Fibroblast of villous mesenchyme (primary cell): ENCODE measurements at regions not wholly inside any gene's neighbourhood (a gene's known extent, or its start where the extent isn't known, plus 50 kb on each side); places are given as distances from the start of the nearest gene placed in this dataset. TPM values are rescaled to one million over a fixed set of nuclear protein-coding genes. Genes with fewer than 3 reads are reported as not detected.
"Not testable (repeated sequence)": the region's sequence is repeated elsewhere in the genome, so short reads cannot be mapped to it uniquely, and the experiment has no call there.

Experiments used
- DNase-seq: peaks from one replicate; pipeline ENCODE4 v3.0.0-alpha.2; 2010; ENCODE audit warnings: low read depth
- H3K4me3 ChIP-seq: 2 replicates; pipeline ENCODE4 v1.5.1; 2011; ENCODE audit warnings: low read depth, mild to moderate bottlenecking, low read length
- small RNA-seq: library from RNA; depleted of rRNA; stranded (forward); fragments of <200 nt; gene quantifications from one replicate; pipeline ENCODE3, GENCODE V24; 2012
- TF ChIP-seq, protein P1 (sequence below): IDR thresholded peaks from 2 replicates; pipeline ENCODE4 v1.5.1; 2012; ENCODE audit warnings: low read depth, mild to moderate bottlenecking, low read length; ENCODE audit not compliant: insufficient read depth

DNA sequence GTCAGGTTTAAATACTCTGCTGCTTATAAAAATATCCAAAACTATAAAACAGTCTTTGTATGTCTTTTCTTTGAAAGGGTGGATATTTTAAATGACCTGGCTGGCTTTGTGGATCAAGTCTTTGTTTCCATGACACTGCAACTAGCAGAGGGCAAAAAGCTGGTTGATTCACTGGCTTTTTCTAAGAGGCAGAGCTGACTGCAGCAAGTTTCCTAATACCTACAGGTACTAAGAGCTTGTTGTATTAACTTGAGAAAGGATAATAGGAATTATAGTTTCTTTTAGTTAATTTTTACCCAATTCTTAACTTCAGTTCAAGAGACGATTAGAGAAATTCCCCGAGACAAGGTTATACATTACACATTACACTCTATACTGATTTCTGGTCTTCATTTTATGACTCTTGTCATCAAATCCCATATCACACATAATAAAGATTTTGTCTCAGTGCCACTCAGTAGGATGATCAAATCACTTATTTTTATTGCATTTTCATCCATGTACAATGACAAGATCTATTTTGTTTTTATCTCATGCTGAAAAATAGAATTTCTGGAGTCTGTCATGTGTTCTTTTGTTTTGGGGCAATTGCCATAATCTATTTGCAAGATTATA, 120.1 kb upstream of the RIMS1 start:
- no peak overlapping the region for H3K4me3 ChIP-seq
- TF ChIP-seq, protein P1, sequence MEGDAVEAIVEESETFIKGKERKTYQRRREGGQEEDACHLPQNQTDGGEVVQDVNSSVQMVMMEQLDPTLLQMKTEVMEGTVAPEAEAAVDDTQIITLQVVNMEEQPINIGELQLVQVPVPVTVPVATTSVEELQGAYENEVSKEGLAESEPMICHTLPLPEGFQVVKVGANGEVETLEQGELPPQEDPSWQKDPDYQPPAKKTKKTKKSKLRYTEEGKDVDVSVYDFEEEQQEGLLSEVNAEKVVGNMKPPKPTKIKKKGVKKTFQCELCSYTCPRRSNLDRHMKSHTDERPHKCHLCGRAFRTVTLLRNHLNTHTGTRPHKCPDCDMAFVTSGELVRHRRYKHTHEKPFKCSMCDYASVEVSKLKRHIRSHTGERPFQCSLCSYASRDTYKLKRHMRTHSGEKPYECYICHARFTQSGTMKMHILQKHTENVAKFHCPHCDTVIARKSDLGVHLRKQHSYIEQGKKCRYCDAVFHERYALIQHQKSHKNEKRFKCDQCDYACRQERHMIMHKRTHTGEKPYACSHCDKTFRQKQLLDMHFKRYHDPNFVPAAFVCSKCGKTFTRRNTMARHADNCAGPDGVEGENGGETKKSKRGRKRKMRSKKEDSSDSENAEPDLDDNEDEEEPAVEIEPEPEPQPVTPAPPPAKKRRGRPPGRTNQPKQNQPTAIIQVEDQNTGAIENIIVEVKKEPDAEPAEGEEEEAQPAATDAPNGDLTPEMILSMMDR, result no peak
- DNase-seq, result no peak

DNA sequence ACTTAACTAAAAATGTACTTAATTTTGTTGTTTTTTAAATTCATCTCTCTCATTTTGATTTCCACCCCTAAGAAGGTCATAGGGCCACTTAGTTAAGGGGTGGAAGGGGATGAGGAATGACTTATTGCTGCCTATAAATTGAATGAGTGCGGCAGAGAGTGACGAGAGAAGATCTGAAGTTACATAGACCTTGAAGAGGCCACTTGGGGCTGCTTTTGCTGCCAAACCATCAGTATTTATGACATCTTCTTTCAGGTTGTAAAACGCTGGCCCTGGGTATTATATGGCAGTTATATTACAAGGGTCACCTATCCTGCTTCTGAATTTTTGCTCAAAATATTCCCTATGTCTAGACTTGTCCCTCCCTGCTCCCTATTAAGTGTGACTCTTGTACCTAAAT, 119.6 kb upstream of the RIMS1 start:
- H3K4me3 ChIP-seq, result no peak overlapping the region
- DNase-seq, result no peak
- TF ChIP-seq, protein P1, result no peak

DNA sequence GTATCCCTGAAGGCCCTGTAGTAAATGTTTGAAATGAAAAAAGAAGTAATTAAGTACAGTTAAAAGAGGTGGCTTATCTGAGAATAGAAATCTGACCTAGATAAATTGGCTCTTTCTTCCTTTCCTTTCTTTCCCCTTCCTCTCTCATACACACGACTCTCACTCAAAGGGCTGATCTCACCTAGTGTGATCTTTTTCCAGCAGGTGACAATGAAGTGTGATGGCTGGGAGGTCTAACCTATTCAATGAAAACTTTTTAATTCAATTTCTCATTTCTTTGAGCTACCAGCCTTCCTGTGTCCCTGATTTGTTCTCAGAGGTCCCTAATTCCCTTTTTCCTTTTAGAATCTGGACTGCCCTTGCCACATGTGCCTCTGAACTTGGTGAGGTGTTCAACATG, 118.0 kb upstream of the RIMS1 start:
- no peak for DNase-seq
- TF ChIP-seq, protein P1, result no peak
- no peak overlapping the region for H3K4me3 ChIP-seq

DNA sequence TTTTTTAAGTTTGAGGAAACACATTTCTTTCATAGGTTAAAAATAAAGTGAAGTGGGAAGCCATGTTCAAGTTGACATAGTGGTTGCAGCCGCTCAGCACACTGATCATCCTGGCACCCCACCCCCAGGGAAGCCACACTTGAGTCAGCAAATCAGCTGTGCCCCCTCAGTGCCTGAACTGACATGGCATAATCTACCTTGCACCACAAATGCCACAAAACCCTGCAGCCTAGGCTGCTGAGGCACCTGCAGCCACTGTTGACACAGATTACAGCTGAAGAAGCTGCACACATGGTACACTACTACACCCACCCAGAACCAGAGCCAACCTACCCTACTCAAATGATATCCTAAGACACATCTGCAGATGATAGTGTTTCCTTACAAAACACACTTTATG, 77.5 kb upstream of the RIMS1 start:
- H3K4me3 ChIP-seq, result no peak overlapping the region
- no peak for DNase-seq
- TF ChIP-seq, protein P1, result no peak

DNA sequence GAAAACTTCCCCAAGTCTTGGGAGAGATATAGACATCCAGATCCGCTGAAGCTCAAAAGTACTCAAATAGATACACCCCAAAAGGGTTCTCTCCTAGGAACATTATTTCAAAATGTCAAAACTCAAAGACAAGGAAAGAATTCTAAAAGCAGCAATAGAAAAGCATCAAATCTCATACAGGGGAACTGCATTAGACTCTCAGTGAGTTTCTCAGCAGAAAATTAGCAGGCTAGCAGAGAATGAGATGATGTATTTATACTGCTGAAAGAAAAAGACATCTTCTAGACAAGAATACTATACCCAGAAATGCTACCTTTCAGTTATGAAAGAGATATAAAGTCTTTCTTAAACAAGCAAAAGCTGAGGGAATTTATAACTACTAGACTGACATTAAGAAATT, 75.5 kb upstream of the RIMS1 start:
- no peak overlapping the region for H3K4me3 ChIP-seq
- TF ChIP-seq, protein P1, result no peak
- no peak for DNase-seq

DNA sequence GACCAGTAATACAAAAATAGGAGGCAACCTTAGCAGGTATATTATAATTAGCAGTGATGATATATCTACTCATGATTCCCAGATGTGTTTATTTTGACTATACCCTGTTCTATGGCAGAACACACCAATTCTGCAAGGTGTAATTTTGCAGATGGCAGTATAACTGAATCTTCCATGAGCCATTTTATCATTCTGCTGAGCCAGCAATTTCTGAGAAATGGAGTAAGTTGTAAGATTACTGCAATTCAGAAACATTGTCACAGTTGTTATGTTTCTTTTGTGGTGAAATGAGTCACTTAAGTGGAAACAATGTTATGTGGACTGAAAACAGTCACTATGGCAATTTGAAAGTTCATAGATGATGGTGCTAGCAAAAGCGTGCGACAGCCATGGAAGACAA, 63.7 kb upstream of the RIMS1 start:
- DNase-seq, result no peak
- TF ChIP-seq, protein P1, result no peak

DNA sequence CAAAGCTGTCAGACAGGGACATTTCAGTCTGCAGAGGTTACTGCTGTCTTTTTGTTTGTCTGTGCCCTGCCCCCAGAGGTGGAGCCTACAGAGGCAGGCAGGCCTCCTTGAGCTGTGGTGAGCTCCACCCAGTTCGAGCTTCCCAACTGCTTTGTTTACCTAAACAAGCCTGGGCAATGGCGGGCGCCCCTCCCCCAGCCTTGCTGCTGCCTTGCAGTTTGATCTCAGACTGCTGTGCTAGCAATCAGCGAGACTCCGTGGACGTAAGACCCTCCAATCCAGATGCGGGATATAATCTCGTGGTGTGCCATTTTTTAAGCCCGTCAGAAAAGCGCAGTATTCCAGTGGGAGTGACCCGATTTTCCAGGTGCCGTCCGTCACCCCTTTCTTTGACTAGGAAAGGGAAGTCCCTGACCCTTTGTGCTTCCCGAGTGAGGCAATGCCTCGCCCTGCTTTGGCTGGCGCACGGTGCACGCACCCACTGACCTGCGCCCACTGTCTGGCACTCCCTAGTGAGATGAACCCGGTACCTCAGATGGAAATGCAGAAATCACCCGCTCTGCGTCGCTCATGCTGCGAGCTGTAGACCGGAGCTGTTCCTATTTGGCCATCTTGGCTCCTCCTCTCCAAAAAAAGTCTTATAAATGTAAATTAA, 54.1 kb upstream of the RIMS1 start:
- not testable (repeated sequence) for DNase-seq, H3K4me3 ChIP-seq

More for the DNA sequence above, 63.7 kb upstream of the RIMS1 start:
- no peak overlapping the region for H3K4me3 ChIP-seq

Small RNAs in the stretch of these regions (small RNA-seq; reads per million reads assigned to genes)
- 3,712 reads per million, percentile 100 among the genes with 10 or more reads in this experiment for gene MIR30A
- gene MIR30C2, result 1.3 reads per million, percentile 28 among the genes with 10 or more reads in this experiment
- not detected for gene RNU4-66P
